Activated naive CD8-positive, alpha-beta T cell treated with anti-CD3 and anti-CD28 coated beads, Interleukin-2, amount 50 U/mL, for 24 hours (primary cell): ENCODE measurements at regions not wholly inside any gene's neighbourhood (a gene's known extent, or its start where the extent isn't known, plus 50 kb on each side); places are given as distances from the start of the nearest gene placed in this dataset.

Source experiments
- ATAC-seq: fragments of 150-1000 bp; cut with Tn5 transposase; one replicate; pipeline ENCODE4 v1.10.0; 2021
- DNase-seq: peaks from one replicate; pipeline ENCODE4 v3.0.0; 2021
- H3K27ac Mint-ChIP-seq: one replicate; pipeline ENCODE4 v1.8.0; 2021; ENCODE audit warnings: mild to moderate bottlenecking, mixed read lengths
- H3K27me3 Mint-ChIP-seq: one replicate; pipeline ENCODE4 v1.8.0; 2021; ENCODE audit warnings: mixed read lengths
- H3K36me3 Mint-ChIP-seq: one replicate; pipeline ENCODE4 v1.8.0; 2021; ENCODE audit warnings: low read depth, mixed read lengths
- H3K4me1 Mint-ChIP-seq: one replicate; pipeline ENCODE4 v1.8.0; 2021; ENCODE audit warnings: mixed read lengths
- H3K4me3 Mint-ChIP-seq: one replicate; pipeline ENCODE4 v1.8.0; 2021; ENCODE audit warnings: mild to moderate bottlenecking, moderate library complexity, mixed read lengths
- H3K9me3 Mint-ChIP-seq: one replicate; pipeline ENCODE4 v1.8.0; 2021; ENCODE audit warnings: mixed read lengths

- Mint-ChIP-seq H3K4me3 (no peak overlapping the region), H3K4me1 (no peaks in the 10 kb centered on the region)
- ATAC-seq = no peak
These were observed 113.9 kb downstream of the MATN1 start for GRCh38 chr1:30609336-30609998.

GRCh38 chr1:30607723-30608122 lies 115.7 kb downstream of the MATN1 start:
- ATAC-seq (no peak), DNase-seq (no peak)
- no peaks in the 10 kb centered on the region for H3K4me1 Mint-ChIP-seq
- H3K36me3 Mint-ChIP-seq = no peaks in the 10 kb centered on the region
- H3K9me3 Mint-ChIP-seq = no peaks in the 10 kb centered on the region
- H3K27ac Mint-ChIP-seq = no peak overlapping the region
- H3K4me3 Mint-ChIP-seq = no peak overlapping the region
- peaks cover 10% of the 10 kb centered on the region for H3K27me3 Mint-ChIP-seq

More at GRCh38 chr1:30609336-30609998, 113.9 kb downstream of the MATN1 start:
- H3K27ac Mint-ChIP-seq = no peak overlapping the region
- peaks cover 12% of the 10 kb centered on the region for H3K27me3 Mint-ChIP-seq
- H3K9me3 Mint-ChIP-seq = no peaks in the 10 kb centered on the region
- DNase-seq = no peak
- H3K36me3 Mint-ChIP-seq = no peaks in the 10 kb centered on the region

- no peak overlapping the region for H3K4me3 Mint-ChIP-seq
- ATAC-seq (no peak), DNase-seq (no peak)
- H3K27me3 Mint-ChIP-seq = peaks cover 10% of the 10 kb centered on the region
- no peaks in the 10 kb centered on the region for H3K36me3 Mint-ChIP-seq
- H3K4me1 Mint-ChIP-seq = no peaks in the 10 kb centered on the region
- H3K27ac Mint-ChIP-seq = no peak overlapping the region
- no peaks in the 10 kb centered on the region for H3K9me3 Mint-ChIP-seq
These were observed 117.2 kb downstream of the MATN1 start for GRCh38 chr1:30606166-30606565.

- ATAC-seq = no peak
- no peak for DNase-seq
- H3K4me3 Mint-ChIP-seq = no peak overlapping the region
- H3K36me3 Mint-ChIP-seq = no peaks in the 10 kb centered on the region
- no peak overlapping the region for H3K27ac Mint-ChIP-seq
- no peaks in the 10 kb centered on the region for H3K9me3 Mint-ChIP-seq
- H3K27me3 Mint-ChIP-seq = peaks cover 10% of the 10 kb centered on the region
- H3K4me1 Mint-ChIP-seq = no peaks in the 10 kb centered on the region
These were observed 117.9 kb downstream of the MATN1 start for GRCh38 chr1:30605441-30605920.

- no peak for ATAC-seq
- H3K4me3 Mint-ChIP-seq = no peak overlapping the region
- no peak for DNase-seq
- H3K27ac Mint-ChIP-seq = no peak overlapping the region
- H3K4me1 Mint-ChIP-seq = no peaks in the 10 kb centered on the region
- H3K9me3 Mint-ChIP-seq = no peaks in the 10 kb centered on the region
- H3K27me3 Mint-ChIP-seq = peaks cover 10% of the 10 kb centered on the region
- H3K36me3 Mint-ChIP-seq = no peaks in the 10 kb centered on the region
These were observed 118.5 kb downstream of the MATN1 start for GRCh38 chr1:30604801-30605440.

- H3K36me3 Mint-ChIP-seq = no peaks in the 10 kb centered on the region
- DNase-seq = no peak
- H3K9me3 Mint-ChIP-seq = no peaks in the 10 kb centered on the region
- H3K27ac Mint-ChIP-seq = no peak overlapping the region
- peaks cover 8% of the 10 kb centered on the region for H3K27me3 Mint-ChIP-seq
- no peak for ATAC-seq
- no peaks in the 10 kb centered on the region for H3K4me1 Mint-ChIP-seq
- no peak overlapping the region for H3K4me3 Mint-ChIP-seq
These were observed 120.1 kb downstream of the MATN1 start for GRCh38 chr1:30603081-30603858.

- no peaks in the 10 kb centered on the region for H3K9me3 Mint-ChIP-seq
- no peak for DNase-seq
- no peaks in the 10 kb centered on the region for H3K36me3 Mint-ChIP-seq
- H3K4me1 Mint-ChIP-seq = no peaks in the 10 kb centered on the region
- H3K4me3 Mint-ChIP-seq = no peak overlapping the region
- no peak for ATAC-seq
- H3K27me3 Mint-ChIP-seq = peaks cover 8% of the 10 kb centered on the region
- H3K27ac Mint-ChIP-seq = no peak overlapping the region
These were observed 121.9 kb downstream of the MATN1 start for GRCh38 chr1:30601316-30602085.

GRCh38 chr1:30600706-30601105 lies 122.7 kb downstream of the MATN1 start:
- Mint-ChIP-seq H3K27me3 (peaks cover 7% of the 10 kb centered on the region), H3K9me3 (no peaks in the 10 kb centered on the region), H3K4me3 (no peak overlapping the region), H3K27ac (no peak overlapping the region), H3K4me1 (no peaks in the 10 kb centered on the region), H3K36me3 (no peaks in the 10 kb centered on the region)
- ATAC-seq (no peak), DNase-seq (no peak)

GRCh38 chr1:30600258-30600657 lies 123.1 kb downstream of the MATN1 start:
- H3K4me1 Mint-ChIP-seq = no peaks in the 10 kb centered on the region
- DNase-seq = no peak
- H3K27ac Mint-ChIP-seq = no peak overlapping the region
- H3K27me3 Mint-ChIP-seq = peaks cover 6% of the 10 kb centered on the region
- no peak for ATAC-seq
- no peaks in the 10 kb centered on the region for H3K9me3 Mint-ChIP-seq
- no peaks in the 10 kb centered on the region for H3K36me3 Mint-ChIP-seq
- H3K4me3 Mint-ChIP-seq = no peak overlapping the region

- Mint-ChIP-seq H3K27ac (no peak overlapping the region), H3K9me3 (no peaks in the 10 kb centered on the region), H3K27me3 (peaks cover 9% of the 10 kb centered on the region), H3K4me3 (no peak overlapping the region), H3K36me3 (no peaks in the 10 kb centered on the region), H3K4me1 (no peaks in the 10 kb centered on the region)
- ATAC-seq (no peak), DNase-seq (no peak)
These were observed 123.7 kb downstream of the MATN1 start for GRCh38 chr1:30599721-30600120.

- ATAC-seq (no peak), DNase-seq (no peak)
- Mint-ChIP-seq H3K27ac (no peak overlapping the region), H3K27me3 (peaks cover 12% of the 10 kb centered on the region), H3K4me3 (no peak overlapping the region), H3K9me3 (no peaks in the 10 kb centered on the region), H3K4me1 (no peaks in the 10 kb centered on the region), H3K36me3 (no peaks in the 10 kb centered on the region)
These were observed 124.7 kb downstream of the MATN1 start for GRCh38 chr1:30598571-30599114.

GRCh38 chr1:30597711-30598110 lies 125.7 kb downstream of the MATN1 start:
- H3K27ac Mint-ChIP-seq = no peak overlapping the region
- H3K4me1 Mint-ChIP-seq = no peaks in the 10 kb centered on the region
- H3K4me3 Mint-ChIP-seq = no peak overlapping the region
- peaks cover 19% of the 10 kb centered on the region for H3K27me3 Mint-ChIP-seq
- DNase-seq (no peak), ATAC-seq (no peak)
- H3K36me3 Mint-ChIP-seq = no peaks in the 10 kb centered on the region
- peaks cover 2% of the 10 kb centered on the region for H3K9me3 Mint-ChIP-seq

GRCh38 chr1:30596891-30597290 lies 126.5 kb downstream of the MATN1 start:
- H3K4me1 Mint-ChIP-seq = no peaks in the 10 kb centered on the region
- DNase-seq = no peak
- ATAC-seq = no peak
- no peaks in the 10 kb centered on the region for H3K36me3 Mint-ChIP-seq
- no peak overlapping the region for H3K4me3 Mint-ChIP-seq
- H3K27ac Mint-ChIP-seq = no peak overlapping the region
- H3K9me3 Mint-ChIP-seq = peaks cover 10% of the 10 kb centered on the region
- peaks cover 22% of the 10 kb centered on the region for H3K27me3 Mint-ChIP-seq

GRCh38 chr1:30596470-30596869 lies 126.9 kb downstream of the MATN1 start:
- no peak for DNase-seq
- Mint-ChIP-seq H3K4me1 (no peaks in the 10 kb centered on the region), H3K27ac (no peak overlapping the region), H3K36me3 (no peaks in the 10 kb centered on the region), H3K9me3 (peaks cover 10% of the 10 kb centered on the region), H3K4me3 (no peak overlapping the region), H3K27me3 (peaks cover 24% of the 10 kb centered on the region)
- no peak for ATAC-seq
